NCI-H2081 (cell line): ENCODE measurements at regions not wholly inside any gene's neighbourhood (a gene's known extent, or its start where the extent isn't known, plus 50 kb on each side); places are given as distances from the start of the nearest gene placed in this dataset.
"Not testable (repeated sequence)": the region's sequence is repeated elsewhere in the genome, so short reads cannot be mapped to it uniquely, and the experiment has no call there.

Experiments
- DNase-seq, 2 experiments: peaks; one replicate each; lab custom pipeline; 2025; lab: John Stamatoyannopoulos, UW

DNA sequence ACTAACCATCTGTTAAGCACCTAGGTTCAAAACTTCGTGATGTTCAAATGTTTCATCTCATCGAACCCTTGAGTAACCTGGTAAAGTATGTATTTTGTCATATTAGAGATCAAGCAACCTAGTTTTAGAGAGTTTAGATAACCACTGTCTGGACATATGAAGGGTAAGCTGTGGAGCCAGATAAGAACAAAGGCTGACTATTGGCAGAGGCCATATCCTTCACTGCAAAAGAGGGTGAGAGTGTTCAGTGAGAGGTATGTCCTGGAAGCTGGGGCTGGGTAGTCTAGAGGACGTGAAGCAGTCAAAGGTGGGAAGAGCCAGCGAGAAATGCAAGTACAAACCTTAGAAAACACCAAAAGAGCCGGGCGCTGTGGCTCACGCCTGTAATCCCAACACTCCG lies 573.1 kb upstream of the KLF4 start:
- no peak for DNase-seq

DNA sequence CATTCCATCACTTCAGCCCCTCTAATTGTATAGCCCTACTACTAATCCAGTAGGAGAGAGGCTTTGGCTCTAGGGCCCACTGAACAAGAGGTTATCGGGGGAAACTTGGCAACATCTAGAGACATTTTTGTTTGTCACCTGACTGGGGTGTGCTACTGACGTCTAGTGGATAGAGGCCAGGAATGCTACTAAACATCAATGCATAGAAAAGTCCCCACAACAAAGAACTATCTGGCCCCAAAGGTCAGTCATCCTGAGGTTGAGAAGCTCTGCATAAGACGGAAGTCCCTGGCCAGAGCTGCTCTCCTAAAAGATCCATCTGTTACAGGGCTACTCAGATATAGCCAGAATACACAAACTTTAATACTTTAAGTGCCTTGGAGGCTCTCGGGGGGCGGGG lies 570.6 kb upstream of the KLF4 start:
- DNase-seq, result no peak

DNA sequence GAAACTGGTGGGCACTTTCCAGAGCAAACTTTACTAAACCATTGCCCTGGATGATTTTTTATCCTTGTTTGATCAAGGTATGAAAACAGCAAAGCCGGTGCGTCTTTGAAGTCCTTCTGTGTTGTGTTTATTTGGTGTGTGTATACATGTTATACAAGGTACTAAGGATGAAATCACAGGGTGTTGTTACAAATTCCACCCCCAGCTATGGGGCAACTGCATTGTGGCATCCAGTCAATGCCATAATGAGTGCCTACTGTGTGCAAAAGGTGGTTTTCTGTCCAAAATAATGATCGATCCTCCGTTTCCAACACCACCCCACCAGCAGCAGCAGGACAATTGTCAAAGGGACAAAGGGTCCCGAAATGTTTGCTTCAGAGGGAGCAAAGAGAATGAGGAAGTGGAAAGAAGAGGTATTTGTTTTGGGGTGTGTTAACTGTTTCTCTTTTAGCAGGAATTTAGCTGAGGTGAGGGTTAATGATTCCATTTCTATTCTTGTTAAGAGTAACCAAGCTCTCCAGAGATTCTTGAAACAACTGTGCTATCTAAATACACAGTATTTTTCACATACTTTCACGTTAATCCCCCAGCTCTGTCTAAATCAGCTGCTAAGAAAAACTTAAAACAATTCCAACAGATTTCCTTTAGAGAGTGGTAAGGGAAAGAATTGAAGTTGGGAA lies 568.7 kb upstream of the KLF4 start:
- no peak for DNase-seq

DNA sequence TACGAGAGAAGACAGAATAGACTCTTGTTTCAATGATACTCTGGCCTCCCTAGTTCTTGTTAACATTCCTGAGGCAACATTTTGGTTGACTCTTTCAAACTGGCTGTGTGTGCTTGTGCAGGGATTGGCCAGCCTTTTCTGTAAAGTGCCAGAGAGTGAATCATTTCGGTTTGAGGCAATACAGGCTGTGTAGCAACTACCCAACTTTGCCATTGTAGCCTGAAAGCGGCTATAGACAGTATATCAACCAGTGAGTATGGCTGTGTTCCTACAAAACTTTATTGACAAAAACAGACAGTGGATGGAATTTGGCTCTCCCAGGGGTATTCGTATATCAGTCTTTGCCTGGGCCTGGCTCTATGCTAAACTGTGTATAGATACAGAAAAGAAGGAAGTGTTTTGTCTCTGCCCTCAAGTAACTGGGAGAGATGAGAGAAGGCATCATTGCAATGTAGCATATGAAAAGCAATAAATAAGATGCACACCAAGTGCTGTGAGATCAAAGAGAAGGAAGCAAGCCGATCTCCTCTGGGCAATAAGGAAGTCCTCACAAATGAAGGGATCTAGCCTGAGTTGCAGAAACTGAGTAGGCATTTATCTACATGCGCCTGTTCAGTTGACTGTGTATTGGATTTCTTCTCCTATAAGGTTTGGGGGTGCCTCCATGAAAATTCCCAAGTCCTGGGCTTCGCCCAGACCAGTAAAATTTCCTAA lies 568.0 kb upstream of the KLF4 start:
- DNase-seq, result no peak

DNA sequence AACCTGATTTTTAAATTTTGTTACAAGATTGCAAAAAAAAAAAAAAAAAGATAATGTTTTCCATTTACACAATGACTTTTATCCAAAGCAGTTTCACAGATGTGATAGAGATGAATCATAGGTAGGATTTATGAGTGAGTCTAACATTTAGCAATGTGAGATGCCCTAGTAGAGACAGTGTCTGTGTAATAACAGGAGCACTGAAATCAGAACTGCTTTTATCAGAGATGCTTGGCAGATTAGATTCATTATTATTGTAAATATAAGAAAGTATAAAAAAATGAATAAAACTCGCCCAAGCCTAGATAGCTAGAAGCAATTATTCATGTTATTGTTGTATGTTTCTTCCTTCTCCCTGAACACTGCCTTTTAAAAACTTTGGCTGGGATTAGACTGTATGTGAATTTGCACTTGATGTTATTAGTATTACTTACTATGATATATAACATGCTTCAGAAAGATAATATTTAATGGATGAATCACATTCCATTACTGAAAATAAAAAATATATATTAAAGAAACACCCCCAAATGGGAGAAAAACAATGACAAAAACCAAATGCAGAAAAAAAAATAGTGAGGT lies 567.3 kb upstream of the KLF4 start:
- DNase-seq, result no peak

DNA sequence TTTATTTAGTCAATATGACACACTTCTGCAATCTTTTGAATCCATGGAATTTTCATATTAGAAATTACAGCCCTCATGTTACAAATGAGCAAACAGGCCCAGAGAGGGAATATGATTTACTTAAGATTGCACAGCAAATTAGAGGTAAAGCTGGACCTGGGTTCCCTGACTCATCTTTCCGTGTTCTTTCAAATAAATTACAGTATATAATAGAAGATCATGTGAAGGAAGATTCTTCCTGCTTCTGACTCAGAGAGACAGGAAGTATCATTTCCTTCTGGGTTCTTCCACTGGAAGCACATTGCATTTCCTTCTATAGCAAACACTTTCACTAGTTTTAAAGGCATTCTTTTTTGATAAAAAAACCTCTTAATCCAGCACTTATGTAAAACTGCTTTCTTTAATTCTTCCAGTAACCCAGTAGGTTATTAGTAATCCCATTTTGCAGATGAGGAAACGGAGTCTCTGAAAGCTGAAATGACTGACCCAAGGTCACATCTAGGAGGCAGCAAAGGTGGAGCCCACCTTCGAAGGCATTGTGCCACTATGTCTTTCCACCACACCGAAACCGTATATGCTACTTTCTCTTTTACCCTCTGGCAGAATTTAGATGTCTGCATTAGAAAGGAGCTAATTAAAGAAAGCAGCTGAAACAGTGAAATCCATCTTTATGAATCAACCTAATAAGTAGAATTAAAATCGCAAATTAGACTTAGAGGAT lies 566.7 kb upstream of the KLF4 start:
- no peak for DNase-seq

DNA sequence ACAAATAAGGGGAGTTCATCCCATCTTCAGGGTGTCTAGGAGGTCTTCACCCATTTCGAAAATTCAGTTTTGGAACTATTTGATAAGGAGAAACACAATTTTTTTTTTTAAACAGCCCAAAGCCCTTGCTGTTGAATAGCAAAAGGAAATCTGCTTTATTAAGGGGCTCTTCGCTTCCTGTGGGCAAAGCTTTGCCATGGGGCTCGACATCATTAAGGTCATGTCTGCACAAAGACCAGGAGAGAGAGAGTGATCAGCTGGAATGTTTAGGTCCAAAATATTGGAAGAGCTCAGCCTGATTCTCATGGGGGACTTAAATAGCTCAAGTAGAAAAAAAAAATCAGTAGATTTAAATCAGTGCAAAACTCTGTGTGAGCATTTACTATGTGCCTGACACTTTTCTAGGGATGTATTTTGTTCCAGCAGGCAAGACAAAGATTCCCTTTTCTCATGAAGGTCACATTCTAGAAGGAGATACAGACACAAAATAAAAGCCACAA lies 564.6 kb upstream of the KLF4 start:
- DNase-seq, result no peak

DNA sequence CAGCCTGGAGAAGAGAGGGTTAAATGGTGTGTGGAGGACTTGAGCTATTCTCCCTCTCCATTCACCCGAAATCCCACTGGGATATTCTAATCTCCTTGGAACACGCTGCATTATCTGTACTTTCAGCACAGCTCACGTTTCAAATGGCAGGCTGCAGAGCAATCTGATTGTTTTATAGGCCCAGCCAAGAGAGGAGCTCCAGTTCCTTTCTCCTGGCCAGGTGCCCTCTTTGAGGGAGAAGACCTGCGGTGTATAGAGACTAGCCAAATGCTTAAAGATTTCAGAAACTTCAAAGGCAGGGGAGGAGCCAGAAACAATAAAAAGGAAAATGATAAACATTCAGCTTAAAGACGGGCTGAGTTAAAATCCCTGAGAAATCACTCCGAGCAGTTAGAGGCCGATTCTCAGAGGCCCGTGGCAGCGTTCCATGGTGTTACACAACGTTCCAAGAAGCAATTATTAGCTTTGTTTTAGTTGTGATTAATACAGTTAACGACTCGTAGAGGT lies 564.0 kb upstream of the KLF4 start:
- DNase-seq, result no peak

DNA sequence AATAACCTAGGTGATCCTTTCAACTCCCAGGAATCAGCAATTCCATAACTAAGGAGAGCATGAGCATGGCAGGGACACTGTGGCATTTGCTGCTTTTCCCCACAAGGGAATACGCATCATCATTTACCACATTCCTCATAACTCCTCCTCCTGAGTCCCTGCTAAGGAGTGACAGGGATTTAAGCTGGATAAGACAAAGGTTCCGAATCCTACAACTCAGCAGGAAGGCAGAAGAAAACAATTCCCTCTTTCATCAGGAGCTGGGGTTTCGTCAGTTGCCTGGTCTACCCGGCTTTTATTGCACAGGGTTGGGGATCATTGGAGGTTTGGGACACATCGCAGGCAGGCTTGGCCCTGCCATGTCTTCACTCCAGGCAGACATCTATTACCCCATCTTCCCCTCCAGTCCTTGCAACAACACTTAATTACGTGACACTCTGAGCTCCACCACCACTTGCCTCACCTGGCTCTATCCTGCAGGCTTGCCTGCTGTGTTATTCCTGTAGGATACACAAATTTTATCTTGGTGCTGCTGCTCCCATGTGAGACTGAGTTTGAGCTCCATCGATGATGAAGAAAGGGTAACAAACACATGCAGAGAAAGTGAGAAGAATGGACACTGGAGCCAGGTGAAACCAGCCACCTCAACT lies 563.0 kb upstream of the KLF4 start:
- no peak for DNase-seq

DNA sequence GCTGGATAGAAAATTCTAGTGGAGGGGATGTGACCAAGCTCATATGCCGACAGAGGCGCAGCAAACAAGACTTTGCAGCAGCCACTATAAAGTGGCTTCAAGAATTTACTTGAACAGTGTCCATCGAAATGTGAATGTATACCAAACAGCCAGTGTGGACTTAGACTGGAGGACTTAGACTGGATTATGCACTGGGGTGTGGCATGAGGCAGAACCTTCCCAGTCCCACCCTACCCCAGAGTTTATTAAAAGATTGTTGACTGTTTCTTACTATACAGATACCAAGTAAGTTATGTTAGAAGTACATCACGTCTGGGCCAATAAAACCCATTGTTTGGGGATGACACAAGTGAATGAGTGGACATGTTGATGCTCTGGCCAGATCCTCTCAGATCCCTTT lies 561.3 kb upstream of the KLF4 start:
- no peak for DNase-seq

DNA sequence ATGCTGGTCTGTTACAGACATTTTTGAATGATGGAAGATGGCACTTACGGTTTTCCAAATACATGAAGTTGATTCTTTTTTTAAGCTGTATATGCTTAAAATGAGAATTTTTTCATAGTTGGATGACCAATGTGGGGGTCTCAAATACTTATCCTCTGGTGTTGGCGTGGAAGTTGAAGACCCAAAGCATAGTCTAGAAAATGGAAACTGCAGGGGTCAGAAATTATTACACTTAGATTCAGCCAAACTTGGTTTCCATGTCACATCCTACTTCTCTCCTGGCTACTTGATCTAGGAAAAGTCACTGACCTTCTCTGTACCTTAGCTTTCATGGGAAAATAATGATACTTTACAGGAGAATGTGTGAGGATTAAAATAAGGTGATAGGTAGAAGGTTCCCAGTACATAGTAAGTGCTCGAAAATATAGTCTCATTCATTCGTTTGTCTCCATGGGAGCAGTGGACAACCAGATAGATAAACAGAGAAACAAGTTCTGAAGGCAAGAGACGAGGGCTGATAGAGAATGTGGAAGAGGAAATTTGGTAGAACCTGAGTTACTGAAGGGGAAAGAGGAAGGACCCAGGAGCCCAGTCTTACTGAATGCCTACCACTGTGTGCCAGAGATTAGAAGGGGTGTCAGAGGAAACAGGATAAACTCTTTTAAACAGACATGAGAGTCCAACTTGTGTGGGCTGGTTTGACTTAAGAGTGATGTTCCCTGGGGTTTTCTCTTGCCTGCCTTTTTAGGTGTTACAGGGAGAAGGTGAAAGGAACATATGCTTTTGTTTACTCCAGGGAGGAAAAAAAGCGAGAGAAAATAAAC lies 560.3 kb upstream of the KLF4 start:
- DNase-seq, result no peak

DNA sequence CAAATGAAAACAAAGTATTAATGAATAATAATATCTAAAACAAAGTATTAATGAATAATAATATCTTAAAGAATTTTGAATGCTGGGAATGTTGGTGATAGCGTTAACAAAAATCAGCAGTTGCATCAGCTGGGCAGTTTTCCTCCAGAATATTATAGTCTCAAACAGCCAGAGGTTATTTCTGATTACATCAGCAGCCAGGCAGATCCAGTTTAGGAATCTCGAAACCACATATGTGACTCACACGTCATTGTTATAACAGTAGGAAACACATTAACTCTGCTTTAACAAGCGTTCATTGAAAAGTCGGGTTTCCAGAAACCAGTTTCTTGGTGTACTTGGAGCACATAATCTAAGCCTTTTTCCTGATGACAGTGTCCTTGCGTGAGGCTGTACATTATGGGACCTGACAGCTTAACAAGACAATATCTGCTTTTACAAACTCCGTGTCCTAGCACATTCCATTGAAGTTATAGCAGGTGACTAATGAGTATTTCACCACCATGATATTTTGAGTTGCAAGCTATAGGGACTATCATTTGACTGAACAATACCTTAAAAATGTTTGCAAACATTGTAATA lies 559.5 kb upstream of the KLF4 start:
- no peak for DNase-seq

DNA sequence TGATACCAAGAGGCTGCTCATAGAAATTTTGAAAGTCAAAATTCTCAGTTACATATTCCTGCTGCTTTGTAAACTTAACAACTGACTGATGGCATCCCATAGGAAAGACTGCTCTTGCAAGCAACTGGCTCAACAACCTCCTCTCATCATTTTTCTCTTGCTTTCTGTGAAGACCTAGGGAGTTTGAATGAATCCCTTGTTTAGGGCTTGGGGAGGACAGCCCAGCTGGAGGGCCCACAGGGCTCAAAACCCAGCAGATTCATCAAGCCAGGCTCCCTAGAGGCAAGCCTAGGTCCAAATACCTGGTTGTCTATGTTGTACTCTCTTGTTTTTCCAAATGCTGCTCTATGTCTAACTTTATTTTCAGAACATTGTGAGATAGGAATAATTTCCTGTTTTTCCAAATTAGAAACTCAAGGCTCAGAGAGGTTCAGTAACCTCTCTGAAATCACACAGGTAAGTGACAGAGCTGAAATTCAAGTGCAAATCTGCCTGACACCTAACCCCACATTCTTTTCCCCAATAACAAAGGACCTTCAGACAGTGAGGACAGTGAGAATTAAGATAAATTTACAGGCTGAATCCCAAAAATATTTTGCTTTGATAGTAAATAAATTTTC lies 558.9 kb upstream of the KLF4 start:
- DNase-seq, result no peak

DNA sequence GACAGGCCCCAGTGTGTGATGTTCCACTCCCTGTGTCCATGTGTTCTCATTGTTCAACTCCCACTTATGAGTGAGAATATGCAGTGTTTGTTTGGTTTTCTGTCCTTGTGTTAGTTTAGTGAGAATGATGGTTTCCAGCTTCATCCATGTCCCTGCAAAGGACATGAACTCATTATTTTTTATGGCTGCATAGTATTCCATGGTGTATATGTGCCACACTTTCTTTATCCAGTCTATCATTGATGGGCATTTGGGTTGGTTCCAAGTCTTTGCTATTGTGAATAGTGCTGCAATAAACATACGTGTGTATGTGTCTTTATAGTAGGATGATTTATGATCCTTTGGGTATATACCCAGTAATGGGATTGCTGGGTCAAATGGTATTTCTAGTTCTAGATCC lies 558.2 kb upstream of the KLF4 start:
- not testable (repeated sequence) for DNase-seq

DNA sequence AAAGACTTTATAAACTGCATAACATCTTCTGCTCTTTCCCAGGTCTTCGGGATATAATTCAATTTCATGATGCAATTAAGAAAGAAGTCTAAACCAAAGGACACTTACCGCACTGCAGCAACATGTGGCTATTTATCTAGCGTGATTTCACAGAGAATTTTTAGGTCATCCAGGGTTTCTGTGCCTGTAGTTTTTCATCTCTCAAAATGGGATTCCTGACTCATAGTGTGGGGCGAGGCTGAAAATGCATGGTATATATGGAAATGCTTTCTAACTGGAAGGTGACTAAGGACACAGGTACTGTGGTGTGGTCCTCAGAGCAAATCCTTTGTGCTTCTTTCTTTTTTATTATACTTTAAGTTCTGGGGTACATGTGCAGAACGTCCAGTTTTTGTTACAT lies 557.7 kb upstream of the KLF4 start:
- DNase-seq, result no peak

DNA sequence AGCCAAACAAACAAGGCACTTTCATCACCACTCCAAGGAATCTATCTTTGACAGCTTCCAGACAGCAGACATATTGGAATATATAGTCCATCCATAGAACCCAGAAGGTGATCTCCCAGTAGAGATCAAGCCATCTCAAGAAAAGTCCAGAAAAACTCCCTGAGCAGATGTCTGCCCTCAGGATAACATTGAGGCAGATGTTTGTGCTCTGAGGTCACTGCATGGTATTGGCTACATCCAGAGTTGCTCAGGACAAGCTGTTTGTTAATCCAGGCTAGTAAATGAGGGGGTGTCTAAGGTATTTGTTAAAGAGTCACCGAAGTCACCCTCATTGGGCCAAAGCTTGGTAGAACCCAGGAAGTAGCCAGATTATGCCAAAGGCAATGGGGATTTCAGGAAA lies 556.3 kb upstream of the KLF4 start:
- DNase-seq, result no peak

DNA sequence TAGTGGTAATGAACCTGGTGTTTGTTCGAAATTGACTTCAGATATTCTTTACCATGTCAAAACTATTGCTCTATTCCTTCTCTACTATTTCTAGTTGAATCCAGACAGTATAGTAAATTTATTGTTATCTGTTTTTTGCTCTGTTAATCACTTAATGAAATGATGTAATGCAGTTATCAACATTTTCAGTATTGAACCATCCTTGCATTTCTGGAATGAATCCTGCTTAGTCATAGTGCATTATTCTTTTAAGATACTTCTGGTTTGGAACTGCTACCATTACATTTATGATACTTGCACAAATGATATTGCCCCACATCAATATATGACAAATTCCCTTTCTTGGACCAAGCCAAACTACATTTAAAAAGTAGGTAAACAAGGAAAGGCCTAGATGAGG lies 554.0 kb upstream of the KLF4 start:
- no peak for DNase-seq

DNA sequence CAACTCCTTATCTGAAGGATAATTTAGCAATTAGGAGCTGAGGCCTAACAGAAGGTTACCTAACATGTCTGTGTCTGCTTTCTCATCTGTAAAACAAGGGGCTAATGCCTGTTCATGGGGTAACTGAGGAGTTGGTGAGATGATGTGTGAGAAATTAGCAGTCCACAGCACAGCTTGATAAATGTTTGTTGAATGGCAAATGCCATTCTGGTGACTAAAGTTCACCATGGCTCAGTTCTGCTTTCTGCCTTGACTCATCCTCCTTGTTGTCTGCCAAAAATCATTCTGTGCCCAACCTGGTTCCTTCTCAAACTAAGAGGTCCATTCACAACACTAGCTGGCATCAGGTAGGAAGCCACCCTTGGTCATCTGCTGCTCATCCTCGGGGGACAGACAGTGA lies 552.0 kb upstream of the KLF4 start:
- no peak for DNase-seq

DNA sequence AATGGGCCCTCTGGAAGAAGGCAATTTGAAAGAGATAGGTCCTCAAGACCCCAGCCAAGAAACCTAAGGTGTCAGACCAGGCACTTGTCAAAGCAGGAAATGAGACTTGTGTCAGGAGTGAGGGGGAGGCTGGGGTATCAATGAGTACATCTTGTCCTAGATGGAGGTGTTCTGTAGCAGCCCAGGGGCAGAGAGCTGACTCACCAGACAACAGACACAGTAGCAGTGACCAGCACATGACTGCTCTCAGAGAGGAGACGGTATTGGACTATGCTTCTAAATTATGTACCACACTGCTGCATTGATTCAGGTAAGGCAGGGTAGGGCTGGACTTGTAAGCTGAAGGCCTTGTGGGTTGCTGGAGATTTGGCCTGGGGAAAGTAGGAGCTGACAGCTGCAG lies 551.2 kb upstream of the KLF4 start:
- DNase-seq, result no peak

DNA sequence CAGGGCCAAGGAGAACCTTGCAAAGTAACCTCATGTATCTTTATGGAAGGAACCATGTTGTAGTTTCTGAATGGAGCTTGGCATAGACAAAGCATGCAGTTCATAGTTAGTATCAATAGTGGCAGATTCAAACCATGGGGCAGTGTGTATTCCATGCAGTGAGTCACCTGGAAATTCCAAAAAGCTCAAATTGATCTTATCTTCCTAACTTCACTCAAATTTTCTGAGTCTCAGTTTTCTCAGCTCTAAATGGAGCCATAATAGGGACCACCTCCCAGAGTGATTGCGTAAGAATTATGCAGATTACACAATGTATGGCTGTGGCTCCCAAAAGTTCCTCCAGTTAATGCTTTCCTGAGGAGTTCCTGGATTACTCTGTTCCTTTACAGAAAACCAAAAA lies 549.9 kb upstream of the KLF4 start:
- no peak for DNase-seq
